D721Med (cell line): ENCODE measurements at regions not wholly inside any gene's neighbourhood (a gene's known extent, or its start where the extent isn't known, plus 50 kb on each side); places are given as distances from the start of the nearest gene placed in this dataset.
A peak's percentile ranks its signal among the peaks of the same experiment; 100 is the strongest.

Experiments
- DNase-seq: peaks from one replicate; pipeline ENCODE4 v3.0.0; 2011; ENCODE audit warnings: low spot score; ENCODE audit not compliant: insufficient read length
- FAIRE-seq: peaks from 2 replicates; lab custom pipeline; 2011; peaks lifted over from hg19 to GRCh38; lab: Jason Lieb, UNC
- CTCF ChIP-seq: IDR thresholded peaks from 2 replicates; pipeline ENCODE4 v1.5.1; 2012; ENCODE audit warnings: mild to moderate bottlenecking, control low read depth; ENCODE audit not compliant: insufficient read depth; ENCODE audit errors: missing control alignments

DNA sequence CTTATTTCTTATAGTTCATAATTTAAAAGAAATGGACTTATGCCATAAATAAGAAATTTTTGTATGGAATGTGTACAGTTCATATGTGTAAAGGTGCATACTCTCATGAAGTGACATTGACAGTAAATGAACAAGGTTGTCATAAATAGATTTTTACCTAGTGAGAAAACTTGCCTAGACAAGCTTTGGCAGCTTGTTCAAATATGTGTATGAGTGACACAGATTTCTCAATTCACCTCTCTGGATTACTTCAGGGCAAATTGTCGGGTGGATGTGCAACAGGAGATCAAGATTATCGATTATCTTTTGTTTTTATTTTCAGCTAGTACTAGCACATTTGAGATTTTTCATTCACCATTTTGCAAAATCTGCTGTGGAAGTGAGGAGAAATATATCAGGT, 758.1 kb upstream of the ACVR2A start:
- FAIRE-seq (no peak), DNase-seq (no peak)
- no peak for TF ChIP-seq CTCF

DNA sequence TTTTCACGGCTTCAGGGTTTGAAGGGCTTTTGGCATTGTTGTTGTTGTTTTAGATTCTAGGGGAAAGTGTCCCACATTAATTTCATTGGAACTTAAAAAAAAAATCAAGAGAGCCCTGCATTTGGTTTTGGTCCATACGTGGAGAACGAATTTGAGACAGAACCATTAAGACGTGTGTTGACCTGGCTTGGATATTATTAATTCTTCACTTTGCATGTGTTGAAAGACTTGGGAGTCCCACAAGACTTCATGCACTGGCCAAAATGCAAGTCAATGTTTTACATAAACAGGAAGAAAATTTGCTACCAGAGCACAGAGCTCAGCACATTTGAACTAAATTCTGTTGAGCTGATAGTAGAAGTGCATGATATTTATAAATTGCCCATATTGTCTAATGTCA, 761.2 kb upstream of the ACVR2A start:
- TF ChIP-seq CTCF, result no peak
- DNase-seq (no peak), FAIRE-seq (no peak)

GRCh38 chr2:147082850-147083522, 761.8 kb upstream of the ACVR2A start:
- peak; percentile 90 for FAIRE-seq
- TF ChIP-seq CTCF, result peak; percentile 97
- DNase-seq, result peak; percentile 12

DNA sequence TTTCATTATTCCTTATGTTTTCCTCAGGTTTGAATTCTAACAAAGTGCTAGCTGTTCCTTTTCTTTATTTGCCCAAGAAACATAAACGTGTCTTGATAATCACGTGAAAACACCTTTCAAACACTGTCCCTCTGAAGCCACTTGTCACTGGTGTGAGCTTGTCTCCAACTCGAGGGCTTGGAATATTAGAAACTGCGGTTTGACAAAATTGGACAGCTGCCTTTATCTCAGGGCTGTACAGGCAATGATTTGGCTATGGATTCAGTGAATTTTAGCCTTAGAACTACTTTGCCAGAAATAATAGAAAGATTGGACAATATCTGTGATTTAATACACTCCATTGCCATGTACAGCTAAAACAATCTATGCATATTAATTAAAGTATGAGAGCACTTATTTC, 763.0 kb upstream of the ACVR2A start:
- FAIRE-seq, result no peak
- DNase-seq, result no peak
- no peak for TF ChIP-seq CTCF

DNA sequence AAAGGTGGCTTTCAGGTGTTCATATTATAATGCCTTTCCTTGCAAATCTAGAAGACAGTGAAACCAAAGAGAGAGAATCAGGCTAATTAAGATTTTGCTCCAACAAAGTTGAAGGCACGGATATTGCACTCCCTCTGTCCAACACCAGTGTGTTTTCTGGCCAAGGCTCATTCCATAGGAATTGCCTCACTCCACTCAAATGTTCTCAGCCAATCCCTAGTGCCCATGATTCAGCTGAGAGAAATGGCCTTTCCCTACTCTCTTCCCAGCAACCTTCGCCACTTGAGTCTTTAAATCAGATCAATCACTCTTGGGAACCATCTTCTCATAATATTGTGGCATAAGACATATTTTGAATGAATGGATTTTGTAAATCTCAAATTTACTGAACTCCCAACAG, 768.2 kb upstream of the ACVR2A start:
- DNase-seq (no peak), FAIRE-seq (no peak)
- TF ChIP-seq CTCF, result no peak

DNA sequence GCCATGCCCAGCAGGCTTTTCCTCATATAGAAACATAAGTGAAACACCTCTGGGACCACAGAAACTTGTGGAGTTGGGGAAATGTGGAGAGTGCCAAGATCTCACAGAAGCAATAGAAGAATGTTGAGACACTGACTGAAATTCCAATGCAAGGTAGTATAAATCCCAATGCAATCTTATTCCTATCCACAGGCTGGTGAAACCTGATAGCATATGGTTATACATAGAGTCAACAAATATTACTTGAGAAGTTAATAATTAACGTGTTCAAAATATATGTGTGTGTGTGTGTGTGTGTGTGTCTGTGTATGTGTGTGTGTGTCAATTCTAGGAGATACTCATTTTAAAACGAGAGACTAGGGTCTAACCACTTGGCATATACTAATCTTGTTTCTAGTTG, 776.8 kb upstream of the ACVR2A start:
- no peak for TF ChIP-seq CTCF
- DNase-seq (no peak), FAIRE-seq (no peak)

DNA sequence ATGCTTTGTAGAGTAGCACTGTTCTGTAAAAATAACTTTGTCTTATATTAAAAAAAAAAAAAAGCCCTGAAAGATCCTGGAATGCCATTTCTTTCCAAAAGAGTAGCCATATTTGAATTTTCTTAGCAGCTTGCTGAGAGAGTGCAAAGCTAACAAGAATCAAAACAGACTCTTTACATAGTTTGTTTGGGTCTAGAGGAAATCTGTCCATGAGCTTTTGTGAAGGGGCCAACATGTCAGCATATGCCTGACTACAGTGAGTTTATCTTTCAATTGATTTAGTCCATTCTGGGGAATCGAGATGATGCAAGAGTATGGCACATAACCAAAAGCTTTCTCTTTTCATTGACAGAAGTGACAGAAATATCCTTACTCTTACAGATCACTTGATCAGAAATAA, 777.7 kb upstream of the ACVR2A start:
- TF ChIP-seq CTCF, result no peak
- DNase-seq (no peak), FAIRE-seq (no peak)
